Left cardiac atrium (tissue), 4 donors: ENCODE measurements at regions not wholly inside any gene's neighbourhood (a gene's known extent, or its start where the extent isn't known, plus 50 kb on each side); places are given as distances from the start of the nearest gene placed in this dataset.
A peak's percentile ranks its signal among the peaks of the same experiment; 100 is the strongest.
"Not testable (repeated sequence)": the region's sequence is repeated elsewhere in the genome, so short reads cannot be mapped to it uniquely, and the experiment has no call there.

Experiments
- ATAC-seq, 2 donors: fragments of 200-7000 bp; cut with Tn5 transposase; one replicate each; pipeline ENCODE4 v1.9.1; 2020; ENCODE audit warnings: mild to moderate bottlenecking in 2 of 2, moderate library complexity in 2 of 2
- DNase-seq: peaks from one replicate; pipeline ENCODE4 v3.0.0-alpha.2; 2020
- intact Hi-C, 2 donors: fragments of 100-400 bp; cut with DNase I; formaldehyde crosslinking; loops; one replicate each; pipeline versions ENCODE4 v1.14.1 to v1.15.1; 2022 to 2023
- donor health status: DM: no; HTN: yes; CAD: no.
- donor health status: DM: no; HTN: yes; CAD: no; lungs with severe emphysema.
- donor health status: DM: yes; HTN: yes; CAD: no.
- donor health status: Dilated cardiomyopathy.

- intact Hi-C loops, ATAC-seq, DNase-seq: not testable (repeated sequence)
Measured at GRCh38 chr17:20724391-20724790, 144.9 kb downstream of the CDRT15L2 start.

GRCh38 chr17:20727201-20727600, 147.7 kb downstream of the CDRT15L2 start:
- intact Hi-C loops, ATAC-seq, DNase-seq: not testable (repeated sequence)

DNA sequence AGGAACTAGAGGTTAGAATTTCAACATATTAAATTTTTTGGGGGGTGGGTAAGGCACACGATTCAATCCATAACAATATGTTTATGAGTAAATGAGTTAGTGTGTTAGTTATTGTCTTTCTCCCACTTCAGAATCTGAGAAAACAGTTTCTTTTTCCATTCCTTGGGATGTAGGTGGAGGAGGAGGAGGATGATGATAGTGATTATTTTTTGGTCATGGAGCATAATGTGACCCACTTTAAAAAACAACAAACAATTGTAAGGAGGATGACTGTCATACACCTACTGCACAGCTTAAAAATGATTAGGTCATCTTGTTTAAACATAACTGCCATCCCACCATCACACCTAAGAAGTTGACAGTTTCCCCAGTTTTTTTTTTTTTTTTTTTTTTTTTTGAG, 148.7 kb downstream of the CDRT15L2 start:
- intact Hi-C loops: no loop called here
- no peak for DNase-seq
- no peak for ATAC-seq

GRCh38 chr17:20731131-20731530, 151.6 kb downstream of the CDRT15L2 start:
- ATAC-seq, DNase-seq, intact Hi-C loops: not testable (repeated sequence)

DNA sequence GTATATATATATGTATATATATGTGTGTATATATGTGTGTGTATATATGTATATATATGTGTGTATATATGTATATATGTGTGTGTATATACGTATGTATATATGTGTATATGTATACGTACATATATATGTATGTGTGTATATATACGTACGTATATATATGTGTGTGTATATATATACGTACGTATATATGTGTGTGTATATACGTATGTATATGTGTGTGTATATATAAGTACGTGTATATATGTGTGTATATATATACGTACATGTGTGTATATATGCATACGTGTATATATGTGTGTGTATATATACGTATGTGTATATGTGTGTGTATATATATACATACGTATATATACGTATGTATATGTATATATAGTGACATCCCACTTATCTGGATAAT, 154.4 kb downstream of the CDRT15L2 start:
- intact Hi-C loops: no loop called here
- no peak for ATAC-seq
- DNase-seq: no peak

DNA sequence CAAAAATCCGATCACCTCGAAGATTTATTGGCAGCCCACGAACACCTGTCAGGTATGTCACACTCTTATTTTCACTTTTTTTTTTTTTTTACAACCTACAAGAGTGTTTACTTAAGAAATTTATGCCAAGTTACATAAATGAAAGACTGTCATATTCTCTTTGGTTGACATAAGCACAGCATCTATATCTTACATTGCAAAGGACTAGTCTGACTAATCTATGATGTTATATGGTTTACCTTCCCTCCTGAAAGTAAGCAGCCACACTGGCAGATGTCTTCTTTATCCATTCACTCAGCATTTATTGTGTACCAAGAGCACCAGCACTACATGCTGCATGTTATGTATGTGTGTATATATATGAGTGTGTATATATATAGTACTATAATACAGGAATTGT, 156.3 kb downstream of the CDRT15L2 start:
- intact Hi-C loops: no loop called here

GRCh38 chr17:20737636-20738035, 158.1 kb downstream of the CDRT15L2 start:
- ATAC-seq, DNase-seq, intact Hi-C loops: not testable (repeated sequence)

More for the DNA sequence above, 156.3 kb downstream of the CDRT15L2 start:
- ATAC-seq (no peak), DNase-seq (no peak)

DNA sequence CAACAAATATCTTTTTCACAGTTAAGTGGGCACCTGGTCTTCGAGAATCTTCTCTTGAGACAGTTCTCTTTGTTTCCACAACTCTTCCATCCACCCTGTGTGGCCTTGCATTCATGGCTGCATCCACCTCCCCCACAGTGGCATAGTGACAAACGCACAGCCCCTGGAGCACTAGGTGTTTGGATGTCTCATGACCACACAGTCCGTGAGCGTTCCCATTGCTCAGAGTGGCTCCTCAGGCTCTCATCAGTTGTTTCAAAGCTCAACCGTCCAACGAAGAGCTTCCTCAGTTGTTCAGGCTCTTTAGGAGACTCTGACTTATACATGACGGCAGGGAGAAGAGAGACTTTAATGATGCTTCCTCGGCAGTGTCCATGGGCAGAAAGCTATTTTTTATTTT, 191.6 kb downstream of the CDRT15L2 start:
- DNase-seq: no peak
- ATAC-seq: no peak
- intact Hi-C loops: no loop called here

GRCh38 chr17:20774472-20775135, 195.1 kb downstream of the CDRT15L2 start:
- DNase-seq (no peak), ATAC-seq (no peak)
- intact Hi-C loops: no loop called here

GRCh38 chr17:20775331-20775730, 195.8 kb downstream of the CDRT15L2 start:
- ATAC-seq (no peak), DNase-seq (no peak)
- intact Hi-C loops: no loop called here

DNA sequence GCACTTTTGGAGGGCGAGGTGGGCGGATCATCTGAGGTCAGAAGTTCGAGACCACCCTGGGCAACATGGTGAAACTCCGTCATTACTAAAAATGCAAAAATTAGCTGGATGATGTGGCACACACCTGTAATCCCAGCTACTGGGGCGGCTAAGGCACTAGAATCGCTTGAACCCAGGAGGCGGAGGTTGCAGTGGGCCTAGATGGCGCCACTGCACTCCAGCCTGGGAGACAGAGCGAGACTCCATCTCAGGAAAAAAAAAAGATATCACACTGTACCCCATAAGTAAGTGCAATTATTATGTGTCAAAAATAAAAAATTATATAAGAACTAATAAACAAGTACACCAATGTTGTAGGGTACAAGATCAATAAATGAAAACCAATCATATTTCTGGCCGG, 200.0 kb downstream of the CDRT15L2 start:
- ATAC-seq (no peak), DNase-seq (no peak)
- intact Hi-C loops: no loop called here

DNA sequence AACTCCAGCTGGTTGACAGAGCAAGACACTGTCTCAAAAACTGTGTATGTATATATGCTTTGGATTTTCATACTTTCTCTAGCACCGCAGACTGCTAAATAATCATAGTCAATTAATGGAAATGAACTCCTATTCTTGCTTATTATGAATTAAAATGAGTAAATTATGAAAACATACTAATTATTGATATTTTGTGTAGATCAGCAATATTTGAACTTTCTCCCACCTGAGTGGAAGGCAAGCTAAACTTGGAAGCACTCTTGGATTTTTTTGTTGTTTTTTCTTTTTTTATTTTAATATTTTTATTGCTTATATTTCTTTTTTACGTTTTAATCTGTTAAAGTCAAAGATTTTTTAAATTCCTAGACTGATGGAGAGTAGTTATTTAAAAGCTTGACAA, 201.7 kb downstream of the CDRT15L2 start:
- DNase-seq: no peak
- no peak for ATAC-seq
- intact Hi-C loops: no loop called here

GRCh38 chr17:20781869-20782268, 202.3 kb downstream of the CDRT15L2 start:
- intact Hi-C loops, ATAC-seq, DNase-seq: not testable (repeated sequence)

DNA sequence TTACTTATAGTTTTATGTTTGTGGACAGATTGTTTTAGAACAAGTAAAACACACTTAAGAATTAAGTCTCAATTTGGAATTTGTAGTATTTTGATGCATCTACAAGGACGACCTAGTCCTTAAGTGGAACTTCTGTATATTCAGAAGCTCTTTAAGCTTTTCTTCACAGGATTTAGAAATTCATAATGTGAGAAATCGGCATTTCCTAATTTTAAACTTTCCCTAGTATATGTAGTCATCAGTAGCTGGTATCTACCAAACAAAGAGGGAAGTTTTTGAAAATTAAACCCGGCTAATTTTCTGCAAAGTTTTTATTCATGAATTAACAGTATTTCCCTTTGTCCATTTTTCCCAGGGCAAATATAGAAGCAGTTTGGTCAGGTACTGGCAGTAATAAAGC, 203.6 kb downstream of the CDRT15L2 start:
- no peak for ATAC-seq

DNA sequence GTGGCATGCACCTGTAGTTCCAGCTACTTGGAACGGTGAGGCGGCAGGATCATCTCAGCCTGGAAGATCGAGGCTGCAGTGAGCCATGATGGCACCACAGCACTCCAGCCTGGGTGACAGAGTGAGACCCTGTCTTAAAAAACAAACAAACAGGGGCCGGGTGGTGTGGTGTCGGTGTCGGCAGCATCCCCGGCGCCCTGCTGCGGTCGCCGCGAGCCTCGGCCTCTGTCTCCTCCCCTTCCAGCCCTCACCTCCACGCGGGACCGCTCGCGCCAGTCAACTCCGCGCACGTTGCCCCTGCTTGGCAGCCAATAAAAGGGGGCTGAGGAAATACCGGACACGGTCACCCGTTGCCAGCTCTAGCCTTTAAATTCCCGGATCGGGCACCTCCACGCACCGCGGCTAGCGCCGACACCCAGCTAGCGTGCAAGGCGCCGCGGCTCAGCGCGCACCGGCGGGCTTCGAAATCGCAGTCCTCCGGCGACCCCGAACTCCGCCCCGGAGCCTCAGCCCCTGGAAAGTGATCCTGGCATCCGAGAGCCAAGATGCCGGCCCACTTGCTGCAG, 204.7 kb downstream of the CDRT15L2 start:
- ATAC-seq: peak in 1 of 2 donors; percentile 33
- intact Hi-C loops: no loop called here
- no peak for DNase-seq

More for the DNA sequence above, 203.6 kb downstream of the CDRT15L2 start:
- intact Hi-C loops: no loop called here
- no peak for DNase-seq

- ATAC-seq (no peak), DNase-seq (no peak)
- intact Hi-C loops: no loop called here
Measured at GRCh38 chr17:20787281-20787680, 207.8 kb downstream of the CDRT15L2 start.

- DNase-seq: no peak
- intact Hi-C loops: no loop called here
- no peak for ATAC-seq
Measured at GRCh38 chr17:20791626-20792025, 212.1 kb downstream of the CDRT15L2 start.

GRCh38 chr17:20794532-20794931, 215.0 kb downstream of the CDRT15L2 start:
- ATAC-seq, intact Hi-C loops, DNase-seq: not testable (repeated sequence)

GRCh38 chr17:20797292-20797691, 217.8 kb downstream of the CDRT15L2 start:
- no peak for DNase-seq
- intact Hi-C loops: no loop called here
- no peak for ATAC-seq

GRCh38 chr17:20800146-20800545, 220.6 kb downstream of the CDRT15L2 start:
- ATAC-seq (no peak), DNase-seq (no peak)
- intact Hi-C loops: no loop called here

- DNase-seq: no peak
- no peak for ATAC-seq
- intact Hi-C loops: no loop called here
Measured at GRCh38 chr17:20805751-20806150, 226.2 kb downstream of the CDRT15L2 start.
